Hepatocyte (in vitro differentiated cells): ENCODE measurements at regions not wholly inside any gene's neighbourhood (a gene's known extent, or its start where the extent isn't known, plus 50 kb on each side); places are given as distances from the start of the nearest gene placed in this dataset.

ENCODE experiments used
- DNase-seq: peaks from one replicate; pipeline ENCODE4 v3.0.0-alpha.2; 2016; ENCODE audit warnings: low spot score
- H2AFZ ChIP-seq: fragments of 200-600 bp; sonication (generic); 2 replicates; pipeline ENCODE4 v1.6.0; 2016; ENCODE audit warnings: antibody characterized with exemption, mild to moderate bottlenecking
- H3K27ac ChIP-seq: fragments of 200-600 bp; sonication (generic); 2 replicates; pipeline ENCODE4 v1.5.1; 2016; ENCODE audit warnings: mild to moderate bottlenecking
- H3K27me3 ChIP-seq: fragments of 200-600 bp; sonication (generic); 2 replicates; pipeline ENCODE4 v1.6.1; 2016
- H3K36me3 ChIP-seq: fragments of 200-600 bp; sonication (generic); replicated peaks from 2 replicates; pipeline ENCODE4 v1.5.1; 2016; ENCODE audit warnings: low read depth; ENCODE audit not compliant: insufficient read depth
- H3K4me1 ChIP-seq: fragments of 200-600 bp; sonication (generic); 2 replicates; pipeline ENCODE4 v1.5.1; 2016; ENCODE audit warnings: mild to moderate bottlenecking, moderate library complexity; ENCODE audit not compliant: insufficient read depth
- H3K4me2 ChIP-seq: fragments of 200-600 bp; sonication (generic); 2 replicates; pipeline ENCODE4 v1.6.0; 2016
- H3K4me3 ChIP-seq: fragments of 200-600 bp; sonication (generic); 2 replicates; pipeline ENCODE4 v1.5.1; 2016; ENCODE audit warnings: mild to moderate bottlenecking
- H3K79me2 ChIP-seq: fragments of 200-600 bp; sonication (generic); 2 replicates; pipeline ENCODE4 v1.6.0; 2017; ENCODE audit warnings: mild to moderate bottlenecking
- H3K9me2 ChIP-seq: fragments of 200-600 bp; sonication (generic); replicated peaks from 2 replicates; pipeline ENCODE4 v1.6.0; 2017; ENCODE audit warnings: mild to moderate bottlenecking; ENCODE audit not compliant: insufficient read depth
- H3K9me3 ChIP-seq: fragments of 200-600 bp; sonication (generic); 2 replicates; pipeline ENCODE4 v1.5.1; 2016; ENCODE audit warnings: low read depth, mild to moderate bottlenecking
- H4K20me1 ChIP-seq: fragments of 200-600 bp; sonication (generic); 2 replicates; pipeline ENCODE4 v1.6.0; 2016; ENCODE audit warnings: mild to moderate bottlenecking; ENCODE audit not compliant: insufficient read depth, poor library complexity, severe bottlenecking
- CTCF ChIP-seq: fragments of 200-600 bp; sonication (generic); IDR thresholded peaks from 2 replicates; pipeline ENCODE4 v1.5.1; 2016; ENCODE audit warnings: antibody characterized with exemption, mild to moderate bottlenecking; ENCODE audit not compliant: poor library complexity
- EZH2 ChIP-seq: fragments of 200-600 bp; sonication (generic); IDR thresholded peaks from 2 replicates; pipeline ENCODE4 v1.6.1; 2016; ENCODE audit warnings: antibody characterized with exemption, mild to moderate bottlenecking, borderline replicate concordance
- EZH2phosphoT487 ChIP-seq: fragments of 200-600 bp; sonication (generic); IDR thresholded peaks from one replicate; pipeline ENCODE4 v1.6.1; 2018; ENCODE audit warnings: antibody characterized with exemption, mild to moderate bottlenecking, low read depth, moderate library complexity; ENCODE audit not compliant: unreplicated experiment, severe bottlenecking
- WGBS: methylation state at CpG from one replicate; pipeline ENCODE4 v1.1.6; 2016; ENCODE audit warnings: low lambda C conversion rate; ENCODE audit errors: missing lambda C conversion rate; 5-methylcytosine and 5-hydroxymethylcytosine counted together

GRCh38 chr7:18189500-18190126, 162.0 kb upstream of the PRPS1L1 start:
- Histone ChIP-seq H3K4me3 (no peak overlapping the region), H3K4me2 (no peak overlapping the region)

DNA sequence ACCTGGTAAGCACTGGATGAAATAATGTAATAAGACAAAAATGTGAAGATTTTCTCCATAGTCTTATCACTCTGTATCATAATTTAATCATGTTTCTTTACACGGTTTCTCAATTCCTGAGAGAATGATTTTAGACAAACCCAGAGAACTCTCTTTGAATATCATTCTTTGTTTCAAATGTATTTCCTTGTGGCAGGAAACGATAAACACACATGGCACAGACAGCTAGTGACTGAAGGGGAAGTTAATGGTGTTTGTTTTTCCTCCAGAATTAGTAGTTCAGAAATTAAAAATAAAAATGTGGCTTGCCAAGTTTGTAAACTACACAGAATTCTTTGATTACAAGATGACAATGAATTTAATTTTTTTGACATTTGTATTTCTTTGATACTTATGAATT, 163.7 kb upstream of the PRPS1L1 start:
- Histone ChIP-seq H3K4me3 (no peak overlapping the region), H3K27ac (no peak overlapping the region), H3K9me2 (no peaks in the 10 kb centered on the region), H4K20me1 (no peaks in the 10 kb centered on the region), H3K9me3 (no peaks in the 10 kb centered on the region), H2AFZ (no peak overlapping the region), H3K4me2 (no peak overlapping the region), H3K4me1 (no peaks in the 10 kb centered on the region), H3K79me2 (no peaks in the 10 kb centered on the region), H3K36me3 (no peaks in the 10 kb centered on the region), H3K27me3 (no peaks in the 10 kb centered on the region)
- TF ChIP-seq CTCF, result no peak
- no peak for TF ChIP-seq EZH2phosphoT487
- TF ChIP-seq EZH2, result no peak
- DNase-seq, result no peak
- 62% methylated on average over 2 of the region's 2 CpGs for WGBS

More at GRCh38 chr7:18189500-18190126, 162.0 kb upstream of the PRPS1L1 start:
- Histone ChIP-seq H3K9me3 (no peaks in the 10 kb centered on the region), H3K4me1 (no peaks in the 10 kb centered on the region), H3K9me2 (no peaks in the 10 kb centered on the region), H3K79me2 (no peaks in the 10 kb centered on the region), H4K20me1 (no peaks in the 10 kb centered on the region), H3K36me3 (no peaks in the 10 kb centered on the region), H3K27me3 (no peaks in the 10 kb centered on the region), H3K27ac (no peak overlapping the region), H2AFZ (no peak overlapping the region)
- 88% methylated on average over 5 of the region's 5 CpGs for WGBS
- TF ChIP-seq CTCF, result no peak
- no peak for TF ChIP-seq EZH2phosphoT487
- TF ChIP-seq EZH2, result no peak
- DNase-seq, result no peak

DNA sequence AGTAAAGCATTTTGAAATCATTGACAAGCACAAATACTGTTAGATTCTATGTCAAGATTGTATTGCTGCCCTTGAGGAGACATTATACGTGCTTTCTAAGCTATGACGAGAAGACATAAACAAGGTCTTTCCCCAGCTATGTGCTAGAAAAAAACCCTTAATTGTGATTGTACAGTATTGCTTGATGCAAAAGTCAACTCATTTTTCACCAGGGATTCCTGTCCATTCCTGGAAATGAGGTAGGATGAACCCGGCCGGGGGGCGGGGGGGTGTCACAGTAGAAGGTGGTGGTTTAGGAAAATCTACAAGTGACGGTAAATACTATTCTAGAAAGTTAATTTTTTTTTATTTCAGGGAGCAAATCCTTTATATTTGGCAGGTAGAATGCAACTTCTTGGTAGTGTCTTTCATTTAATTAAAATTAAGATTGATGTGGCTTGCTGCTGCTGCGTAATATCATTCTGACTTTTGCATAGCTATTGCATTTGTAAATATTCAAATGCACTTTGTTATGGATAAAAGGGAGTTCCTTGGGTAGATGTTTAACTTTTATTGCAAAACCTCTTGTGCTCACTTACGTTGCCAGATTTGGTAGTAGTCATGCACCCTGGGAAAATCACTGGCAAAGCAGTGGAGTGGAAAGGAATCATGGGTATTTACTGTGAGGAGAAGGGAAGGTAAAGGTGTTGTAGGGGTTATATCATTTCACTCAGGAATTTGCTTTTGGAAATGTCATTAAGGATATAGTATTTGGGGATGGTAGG, 164.4 kb upstream of the PRPS1L1 start:
- Histone ChIP-seq H3K4me3 (no peak overlapping the region), H3K9me3 (no peaks in the 10 kb centered on the region), H3K27ac (no peak overlapping the region), H3K36me3 (no peaks in the 10 kb centered on the region), H3K4me1 (no peaks in the 10 kb centered on the region), H4K20me1 (no peaks in the 10 kb centered on the region), H3K9me2 (no peaks in the 10 kb centered on the region), H3K27me3 (no peaks in the 10 kb centered on the region), H2AFZ (no peak overlapping the region), H3K4me2 (no peak overlapping the region), H3K79me2 (no peaks in the 10 kb centered on the region)
- no peak for DNase-seq
- TF ChIP-seq EZH2 (no peak), EZH2phosphoT487 (no peak), CTCF (no peak)
- WGBS, result 76% methylated on average over 8 of the region's 8 CpGs
